K562 (cell line): ENCODE measurements at regions not wholly inside any gene's neighbourhood (a gene's known extent, or its start where the extent isn't known, plus 50 kb on each side); places are given as distances from the start of the nearest gene placed in this dataset.

Source experiments
- DNMT1 ChIP-seq: fragments of 450-650 bp; IDR thresholded peaks from 2 replicates; pipeline ENCODE4 v1.6.1; 2016; ENCODE audit warnings: antibody characterized with exemption, mild to moderate bottlenecking
- JUND ChIP-seq, 2 experiments: IDR thresholded peaks; 2 replicates in 1 of 2; 3 replicates in 1 of 2; pipeline ENCODE4 v1.6.1; 2011; ENCODE audit warnings: borderline replicate concordance in 2 of 2, low read depth in 2 of 2, low read length in 2 of 2, improper control_type of control experiment in 1 of 2, missing biosample characterization in 1 of 2, missing genetic modification characterization in 1 of 2, missing genetic modification reagents in 1 of 2
- PHB ChIP-seq: fragments of 250-450 bp; sonication (Bioruptor Pico); IDR thresholded peaks from 2 replicates; pipeline ENCODE4 v1.5.0; 2021
- SMAD1 ChIP-seq: fragments of 150-350 bp; IDR thresholded peaks from 2 replicates; pipeline ENCODE4 v1.6.1; 2014; ENCODE audit warnings: low read length, low read depth; ENCODE audit not compliant: partially characterized antibody
- SMARCE1 ChIP-seq: fragments of 450-650 bp; IDR thresholded peaks from 2 replicates; pipeline ENCODE4 v1.7.1; 2016; ENCODE audit warnings: mild to moderate bottlenecking
- ZC3H11A ChIP-seq: IDR thresholded peaks from 2 replicates; pipeline ENCODE4 v1.6.1; 2012; ENCODE audit warnings: low read depth, low read length, improper control_type of control experiment
- TF ChIP-seq, protein P1 (sequence below): fragments of 450-650 bp; IDR thresholded peaks from 2 replicates; pipeline ENCODE4 v1.6.1; 2016; ENCODE audit warnings: antibody characterized with exemption
- TF ChIP-seq, protein P2 (sequence below), 3 experiments: IDR thresholded peaks in 2 of 3; conservative IDR thresholded peaks in 1 of 3; 2 replicates each; pipeline ENCODE4 v1.5.1; 2011 to 2012; ENCODE audit warnings: low read length in 3 of 3, mild to moderate bottlenecking in 3 of 3, control low read depth in 2 of 3, improper control_type of control experiment in 1 of 3, inconsistent platforms in 1 of 3, low read depth in 1 of 3, mixed read lengths in 1 of 3, moderate library complexity in 1 of 3; ENCODE audit not compliant: insufficient read depth in 2 of 3
- TF ChIP-seq, protein P3 (sequence below): IDR thresholded peaks from 3 replicates; pipeline ENCODE4 v1.6.1; 2011; ENCODE audit warnings: borderline replicate concordance, mild to moderate bottlenecking, moderate library complexity; ENCODE audit not compliant: insufficient read length; ENCODE audit errors: extremely low read depth
- TF ChIP-seq, protein P4 (sequence below), 2 experiments: IDR thresholded peaks; 2 replicates each; pipeline ENCODE4 v1.6.1; 2011; ENCODE audit warnings: borderline replicate concordance in 1 of 2, control low read depth in 1 of 2, low read depth in 1 of 2, low read length in 1 of 2, mild to moderate bottlenecking in 1 of 2, mixed read lengths in 1 of 2, moderate library complexity in 1 of 2; ENCODE audit not compliant: insufficient read depth in 1 of 2, insufficient read length in 1 of 2, poor library complexity in 1 of 2, severe bottlenecking in 1 of 2; ENCODE audit errors: extremely low read depth in 1 of 2
- TF ChIP-seq, protein P5 (sequence below): fragments of 450-650 bp; IDR thresholded peaks from 2 replicates; pipeline ENCODE4 v1.6.1; 2014; ENCODE audit warnings: low read depth, mild to moderate bottlenecking, moderate library complexity, borderline replicate concordance
- TF ChIP-seq, protein P6 (sequence below): sonication (generic); formaldehyde crosslinking; IDR thresholded peaks from 2 replicates; pipeline ENCODE4 v1.5.0; 2020; ENCODE audit warnings: missing genetic modification reagents

DNA sequence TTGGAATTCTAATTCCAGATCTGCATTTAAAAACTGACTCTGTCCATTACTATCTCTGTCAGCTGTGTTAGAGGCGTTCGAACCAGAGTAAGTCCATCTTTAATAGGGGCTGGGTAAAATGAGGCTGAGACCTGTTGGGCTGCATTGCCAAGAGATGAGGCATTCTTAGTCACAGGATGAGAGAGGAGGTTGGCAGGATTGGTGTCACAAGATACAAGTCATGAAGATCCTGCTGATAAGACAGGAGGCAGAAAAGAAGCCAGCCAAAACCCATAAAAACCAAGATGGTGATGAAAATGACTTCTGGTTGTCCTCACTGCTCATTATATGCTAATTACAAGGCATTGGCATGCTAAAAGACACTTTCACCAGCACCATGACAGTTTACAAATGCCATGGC is 356.3 kb upstream of the ISX start:
- TF ChIP-seq, protein P1, sequence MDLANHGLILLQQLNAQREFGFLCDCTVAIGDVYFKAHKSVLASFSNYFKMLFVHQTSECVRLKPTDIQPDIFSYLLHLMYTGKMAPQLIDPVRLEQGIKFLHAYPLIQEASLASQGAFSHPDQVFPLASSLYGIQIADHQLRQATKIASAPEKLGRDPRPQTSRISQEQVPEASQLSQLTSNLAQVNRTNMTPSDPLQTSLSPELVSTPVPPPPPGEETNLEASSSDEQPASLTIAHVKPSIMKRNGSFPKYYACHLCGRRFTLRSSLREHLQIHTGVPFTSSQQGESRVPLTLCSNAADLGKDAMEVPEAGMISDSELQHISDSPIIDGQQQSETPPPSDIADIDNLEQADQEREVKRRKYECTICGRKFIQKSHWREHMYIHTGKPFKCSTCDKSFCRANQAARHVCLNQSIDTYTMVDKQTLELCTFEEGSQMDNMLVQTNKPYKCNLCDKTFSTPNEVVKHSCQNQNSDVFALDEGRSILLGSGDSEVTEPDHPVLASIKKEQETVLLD, result no peak
- no peak for TF ChIP-seq ZC3H11A
- no peak for TF ChIP-seq SMARCE1
- no peak for TF ChIP-seq DNMT1
- TF ChIP-seq, protein P2, sequence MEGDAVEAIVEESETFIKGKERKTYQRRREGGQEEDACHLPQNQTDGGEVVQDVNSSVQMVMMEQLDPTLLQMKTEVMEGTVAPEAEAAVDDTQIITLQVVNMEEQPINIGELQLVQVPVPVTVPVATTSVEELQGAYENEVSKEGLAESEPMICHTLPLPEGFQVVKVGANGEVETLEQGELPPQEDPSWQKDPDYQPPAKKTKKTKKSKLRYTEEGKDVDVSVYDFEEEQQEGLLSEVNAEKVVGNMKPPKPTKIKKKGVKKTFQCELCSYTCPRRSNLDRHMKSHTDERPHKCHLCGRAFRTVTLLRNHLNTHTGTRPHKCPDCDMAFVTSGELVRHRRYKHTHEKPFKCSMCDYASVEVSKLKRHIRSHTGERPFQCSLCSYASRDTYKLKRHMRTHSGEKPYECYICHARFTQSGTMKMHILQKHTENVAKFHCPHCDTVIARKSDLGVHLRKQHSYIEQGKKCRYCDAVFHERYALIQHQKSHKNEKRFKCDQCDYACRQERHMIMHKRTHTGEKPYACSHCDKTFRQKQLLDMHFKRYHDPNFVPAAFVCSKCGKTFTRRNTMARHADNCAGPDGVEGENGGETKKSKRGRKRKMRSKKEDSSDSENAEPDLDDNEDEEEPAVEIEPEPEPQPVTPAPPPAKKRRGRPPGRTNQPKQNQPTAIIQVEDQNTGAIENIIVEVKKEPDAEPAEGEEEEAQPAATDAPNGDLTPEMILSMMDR (IDR thresholded peaks at IDR 0.05 in 2 of 3, conservative IDR thresholded peaks at IDR 0.05 in 1 of 3; ENCODE audit: insufficient read depth in 2 of 3, low read depth in 1 of 3, low read length in 3 of 3), result no peak
- TF ChIP-seq PHB, result no peak
- TF ChIP-seq, protein P3, sequence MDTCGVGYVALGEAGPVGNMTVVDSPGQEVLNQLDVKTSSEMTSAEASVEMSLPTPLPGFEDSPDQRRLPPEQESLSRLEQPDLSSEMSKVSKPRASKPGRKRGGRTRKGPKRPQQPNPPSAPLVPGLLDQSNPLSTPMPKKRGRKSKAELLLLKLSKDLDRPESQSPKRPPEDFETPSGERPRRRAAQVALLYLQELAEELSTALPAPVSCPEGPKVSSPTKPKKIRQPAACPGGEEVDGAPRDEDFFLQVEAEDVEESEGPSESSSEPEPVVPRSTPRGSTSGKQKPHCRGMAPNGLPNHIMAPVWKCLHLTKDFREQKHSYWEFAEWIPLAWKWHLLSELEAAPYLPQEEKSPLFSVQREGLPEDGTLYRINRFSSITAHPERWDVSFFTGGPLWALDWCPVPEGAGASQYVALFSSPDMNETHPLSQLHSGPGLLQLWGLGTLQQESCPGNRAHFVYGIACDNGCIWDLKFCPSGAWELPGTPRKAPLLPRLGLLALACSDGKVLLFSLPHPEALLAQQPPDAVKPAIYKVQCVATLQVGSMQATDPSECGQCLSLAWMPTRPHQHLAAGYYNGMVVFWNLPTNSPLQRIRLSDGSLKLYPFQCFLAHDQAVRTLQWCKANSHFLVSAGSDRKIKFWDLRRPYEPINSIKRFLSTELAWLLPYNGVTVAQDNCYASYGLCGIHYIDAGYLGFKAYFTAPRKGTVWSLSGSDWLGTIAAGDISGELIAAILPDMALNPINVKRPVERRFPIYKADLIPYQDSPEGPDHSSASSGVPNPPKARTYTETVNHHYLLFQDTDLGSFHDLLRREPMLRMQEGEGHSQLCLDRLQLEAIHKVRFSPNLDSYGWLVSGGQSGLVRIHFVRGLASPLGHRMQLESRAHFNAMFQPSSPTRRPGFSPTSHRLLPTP, result no peak
- TF ChIP-seq, protein P4, sequence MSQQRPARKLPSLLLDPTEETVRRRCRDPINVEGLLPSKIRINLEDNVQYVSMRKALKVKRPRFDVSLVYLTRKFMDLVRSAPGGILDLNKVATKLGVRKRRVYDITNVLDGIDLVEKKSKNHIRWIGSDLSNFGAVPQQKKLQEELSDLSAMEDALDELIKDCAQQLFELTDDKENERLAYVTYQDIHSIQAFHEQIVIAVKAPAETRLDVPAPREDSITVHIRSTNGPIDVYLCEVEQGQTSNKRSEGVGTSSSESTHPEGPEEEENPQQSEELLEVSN (IDR thresholded peaks at IDR 0.05; ENCODE audit: borderline replicate concordance in 1 of 2, extremely low read depth in 1 of 2, insufficient read depth in 1 of 2, insufficient read length in 1 of 2, low read depth in 1 of 2, low read length in 1 of 2, poor library complexity in 1 of 2, severe bottlenecking in 1 of 2), result no peak
- TF ChIP-seq, protein P5, sequence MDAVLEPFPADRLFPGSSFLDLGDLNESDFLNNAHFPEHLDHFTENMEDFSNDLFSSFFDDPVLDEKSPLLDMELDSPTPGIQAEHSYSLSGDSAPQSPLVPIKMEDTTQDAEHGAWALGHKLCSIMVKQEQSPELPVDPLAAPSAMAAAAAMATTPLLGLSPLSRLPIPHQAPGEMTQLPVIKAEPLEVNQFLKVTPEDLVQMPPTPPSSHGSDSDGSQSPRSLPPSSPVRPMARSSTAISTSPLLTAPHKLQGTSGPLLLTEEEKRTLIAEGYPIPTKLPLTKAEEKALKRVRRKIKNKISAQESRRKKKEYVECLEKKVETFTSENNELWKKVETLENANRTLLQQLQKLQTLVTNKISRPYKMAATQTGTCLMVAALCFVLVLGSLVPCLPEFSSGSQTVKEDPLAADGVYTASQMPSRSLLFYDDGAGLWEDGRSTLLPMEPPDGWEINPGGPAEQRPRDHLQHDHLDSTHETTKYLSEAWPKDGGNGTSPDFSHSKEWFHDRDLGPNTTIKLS, result no peak
- TF ChIP-seq SMAD1, result no peak
- TF ChIP-seq, protein P6, sequence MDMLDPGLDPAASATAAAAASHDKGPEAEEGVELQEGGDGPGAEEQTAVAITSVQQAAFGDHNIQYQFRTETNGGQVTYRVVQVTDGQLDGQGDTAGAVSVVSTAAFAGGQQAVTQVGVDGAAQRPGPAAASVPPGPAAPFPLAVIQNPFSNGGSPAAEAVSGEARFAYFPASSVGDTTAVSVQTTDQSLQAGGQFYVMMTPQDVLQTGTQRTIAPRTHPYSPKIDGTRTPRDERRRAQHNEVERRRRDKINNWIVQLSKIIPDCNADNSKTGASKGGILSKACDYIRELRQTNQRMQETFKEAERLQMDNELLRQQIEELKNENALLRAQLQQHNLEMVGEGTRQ, result no peak
- no peak for TF ChIP-seq JUND (IDR thresholded peaks at IDR 0.05; ENCODE audit: borderline replicate concordance, low read depth, low read length)
- no peak for TF ChIP-seq JUND (tag; IDR thresholded peaks at IDR 0.05; ENCODE audit: borderline replicate concordance, low read depth, low read length)
